ENCODE measurements at regions not wholly inside any gene's neighbourhood (a gene's known extent, or its start where the extent isn't known, plus 50 kb on each side); places are given as distances from the start of the nearest gene placed in this dataset.

DNA sequence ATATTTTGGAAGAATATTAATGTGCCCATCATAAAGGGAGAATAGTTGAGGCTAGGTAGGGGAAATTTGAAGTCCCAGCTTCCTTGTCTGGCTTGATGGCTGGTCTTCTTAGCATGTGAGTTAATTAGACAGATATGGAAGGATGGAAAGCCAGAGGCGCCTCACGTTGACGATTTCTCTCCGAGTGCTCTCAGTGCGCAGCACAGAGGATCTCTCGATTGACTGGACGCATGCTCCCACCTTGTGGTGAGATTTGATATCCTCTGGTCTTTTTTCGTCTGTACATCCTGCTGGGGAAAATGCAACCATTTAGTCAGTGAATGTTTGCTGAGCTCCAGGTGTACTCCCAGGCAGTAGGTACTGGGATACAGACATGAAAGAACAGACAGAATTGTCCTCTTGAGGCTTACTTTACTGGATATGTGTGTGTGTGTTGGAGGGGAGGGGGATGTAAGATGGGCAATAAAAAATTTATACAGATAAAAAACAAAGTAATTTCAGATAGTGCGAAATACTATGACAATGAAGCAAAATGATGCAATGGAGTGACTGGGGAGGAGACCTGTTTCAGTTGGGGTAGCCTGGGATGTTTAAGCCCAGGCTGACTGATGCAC, 66.9 kb upstream of the ZNG1B start:
- H3K9ac ChIP-seq (replicated peaks in 1 of 4; ENCODE audit: extremely low read depth in 1 of 4, low read depth in 3 of 4, low read length in 3 of 4): no peak overlapping the region
- no peak overlapping the region for H2AK5ac ChIP-seq (ENCODE audit: low read depth, low read length)
- H2BK5ac ChIP-seq (ENCODE audit: low read depth, low read length): no peak overlapping the region
- ChIA-PET CTCF (ENCODE audit: partially characterized antibody) (interaction anchor here (0.6 to 5.2 kb wide), 36 partner anchors 12 to 329 kb away, joined by 3 to 74 read pairs (median 5); no protein-coding TSS in a partner anchor), POLR2A (ENCODE audit: partially characterized antibody) (no interaction called here)
- H3K27ac ChIP-seq (ENCODE audit: low read depth, low read length): no peak overlapping the region
- no peak overlapping the region for H3K4ac ChIP-seq (replicated peaks; ENCODE audit: insufficient read length, low read depth, low read length)
- no peaks in the 10 kb centered on the region for H3K4me1 ChIP-seq (replicated peaks in 1 of 4; ENCODE audit: control insufficient read depth in 3 of 4, insufficient read depth in 4 of 4, low read length in 3 of 4)
- no peak overlapping the region for H3K14ac ChIP-seq (ENCODE audit: insufficient read length)
- no peaks in the 10 kb centered on the region for H3K36me3 ChIP-seq (ENCODE audit: control insufficient read depth in 2 of 4, insufficient read depth in 4 of 4, low read length in 3 of 4)
- peak; percentile 85 for FAIRE-seq
- no peak overlapping the region for H3K56ac ChIP-seq (replicated peaks; ENCODE audit: insufficient read length, low read depth, low read length)
- no peak overlapping the region for H4K91ac ChIP-seq (replicated peaks; ENCODE audit: insufficient read length, low read length)
- H3K18ac ChIP-seq (ENCODE audit: extremely low read depth, low read length): no peak overlapping the region
- no peak overlapping the region for H2BK15ac ChIP-seq (ENCODE audit: low read length)
- no peak overlapping the region for H2BK20ac ChIP-seq (ENCODE audit: low read length)
- H4K5ac ChIP-seq (ENCODE audit: insufficient read length, low read depth, low read length): no peak overlapping the region
- H3K9me3 ChIP-seq (ENCODE audit: insufficient read depth in 2 of 2, low read depth in 1 of 2, low read length in 1 of 2): no peaks in the 10 kb centered on the region
- no peak overlapping the region for H3K23ac ChIP-seq (ENCODE audit: insufficient read length)
- WGBS, 2 experiments (ENCODE audit: extremely low coverage in 1 of 2, insufficient coverage in 1 of 2, insufficient read length in 1 of 2, insufficient replicate concordance in 2 of 2, low coverage in 1 of 2, low lambda C conversion rate in 2 of 2, missing lambda C conversion rate in 1 of 2): 20% methylated on average over 9 of the region's 9 CpGs; no CpG with 5 or more reads in 1 of the 2 experiments
- no peak overlapping the region for H3K4me2 ChIP-seq (ENCODE audit: insufficient read depth in 1 of 2, low read depth in 2 of 2, low read length in 2 of 2)
- no peak overlapping the region for H2BK12ac ChIP-seq (ENCODE audit: low read depth, low read length)
- H4K20me1 ChIP-seq (replicated peaks in 1 of 2; ENCODE audit: control insufficient read depth in 1 of 2, insufficient read depth in 2 of 2, low read length in 2 of 2): no peaks in the 10 kb centered on the region
- no peak overlapping the region for H3K4me3 ChIP-seq (ENCODE audit: extremely low read depth in 1 of 4, insufficient read depth in 2 of 4, low read depth in 3 of 4, low read length in 4 of 4)
- H2BK120ac ChIP-seq (replicated peaks; ENCODE audit: low read depth, low read length): no peak overlapping the region
- TF ChIP-seq, protein P1, sequence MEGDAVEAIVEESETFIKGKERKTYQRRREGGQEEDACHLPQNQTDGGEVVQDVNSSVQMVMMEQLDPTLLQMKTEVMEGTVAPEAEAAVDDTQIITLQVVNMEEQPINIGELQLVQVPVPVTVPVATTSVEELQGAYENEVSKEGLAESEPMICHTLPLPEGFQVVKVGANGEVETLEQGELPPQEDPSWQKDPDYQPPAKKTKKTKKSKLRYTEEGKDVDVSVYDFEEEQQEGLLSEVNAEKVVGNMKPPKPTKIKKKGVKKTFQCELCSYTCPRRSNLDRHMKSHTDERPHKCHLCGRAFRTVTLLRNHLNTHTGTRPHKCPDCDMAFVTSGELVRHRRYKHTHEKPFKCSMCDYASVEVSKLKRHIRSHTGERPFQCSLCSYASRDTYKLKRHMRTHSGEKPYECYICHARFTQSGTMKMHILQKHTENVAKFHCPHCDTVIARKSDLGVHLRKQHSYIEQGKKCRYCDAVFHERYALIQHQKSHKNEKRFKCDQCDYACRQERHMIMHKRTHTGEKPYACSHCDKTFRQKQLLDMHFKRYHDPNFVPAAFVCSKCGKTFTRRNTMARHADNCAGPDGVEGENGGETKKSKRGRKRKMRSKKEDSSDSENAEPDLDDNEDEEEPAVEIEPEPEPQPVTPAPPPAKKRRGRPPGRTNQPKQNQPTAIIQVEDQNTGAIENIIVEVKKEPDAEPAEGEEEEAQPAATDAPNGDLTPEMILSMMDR (IDR thresholded peaks at IDR 0.05; ENCODE audit: control extremely low read depth in 1 of 3, insufficient read depth in 1 of 3, low read depth in 1 of 3, low read length in 3 of 3): peak; percentile 41 to 81 (median 75)
- TF ChIP-seq SUZ12 (IDR thresholded peaks at IDR 0.05; ENCODE audit: low read length): no peak
- TF ChIP-seq TAF7 (optimal IDR thresholded peaks at IDR 0.05; ENCODE audit: borderline replicate concordance, low read depth, low read length): no peak
- TF ChIP-seq CTBP2 (IDR thresholded peaks at IDR 0.05; ENCODE audit: borderline replicate concordance, insufficient read depth, insufficient read length, low read length): no peak
- TF ChIP-seq RAD21 (IDR thresholded peaks at IDR 0.05 in 1 of 2, conservative IDR thresholded peaks at IDR 0.05 in 1 of 2; ENCODE audit: low read depth in 2 of 2, low read length in 2 of 2): peak; percentile 87 to 88
- TF ChIP-seq TEAD4 (IDR thresholded peaks at IDR 0.05; ENCODE audit: low read depth, low read length): no peak
- no peak for TF ChIP-seq ZNF274 (IDR thresholded peaks at IDR 0.05; ENCODE audit: borderline replicate concordance, extremely low read depth, low read length)
- no peak for TF ChIP-seq CHD1 (IDR thresholded peaks at IDR 0.05; ENCODE audit: low read depth, low read length)
- no peaks in the 10 kb centered on the region for H3K79me1 ChIP-seq (ENCODE audit: low read depth, low read length)
- no peak overlapping the region for H4K8ac ChIP-seq (ENCODE audit: extremely low read depth, insufficient read depth, low read length)
- peak; percentile 9 to 66 for DNase-seq (ENCODE audit: low read depth in 1 of 2, low spot score in 2 of 2)
- H3K23me2 ChIP-seq (ENCODE audit: low read depth, low read length): no peaks in the 10 kb centered on the region
- no peak overlapping the region for H2AFZ ChIP-seq (ENCODE audit: low read length)
- no peaks in the 10 kb centered on the region for H3K79me2 ChIP-seq (ENCODE audit: control insufficient read depth in 1 of 2, insufficient read depth in 2 of 2, low read length in 2 of 2)
- H3K27me3 ChIP-seq (replicated peaks in 1 of 4; ENCODE audit: control insufficient read depth in 3 of 4, extremely low read depth in 1 of 4, insufficient read depth in 3 of 4, low read length in 3 of 4): no peaks in the 10 kb centered on the region
